ENCODE measurements at regions not wholly inside any gene's neighbourhood (a gene's known extent, or its start where the extent isn't known, plus 50 kb on each side); places are given as distances from the start of the nearest gene placed in this dataset.
"Not testable (repeated sequence)": the region's sequence is repeated elsewhere in the genome, so short reads cannot be mapped to it uniquely, and the experiment has no call there.

DNA sequence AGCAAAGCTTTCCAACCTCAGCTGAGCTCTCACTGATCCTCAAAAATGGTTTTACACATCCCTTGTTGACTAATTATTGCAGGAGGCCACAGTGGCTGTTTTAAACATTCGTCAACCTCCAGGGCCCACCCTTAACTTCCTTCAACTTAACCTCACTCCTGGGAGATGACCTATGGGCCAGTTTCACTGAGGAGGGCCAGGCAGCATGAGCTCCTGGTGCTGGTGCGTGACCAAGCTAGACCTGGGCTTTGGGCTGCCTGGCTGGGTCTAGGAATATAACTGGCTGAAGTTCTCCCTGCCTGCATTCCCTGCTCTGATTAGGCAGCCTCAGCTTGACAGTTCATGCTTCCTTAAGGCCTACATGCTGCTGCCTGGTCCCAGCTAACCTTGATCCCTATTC lies 273.7 kb upstream of the ATP11B start:
- TF ChIP-seq, protein P1, sequence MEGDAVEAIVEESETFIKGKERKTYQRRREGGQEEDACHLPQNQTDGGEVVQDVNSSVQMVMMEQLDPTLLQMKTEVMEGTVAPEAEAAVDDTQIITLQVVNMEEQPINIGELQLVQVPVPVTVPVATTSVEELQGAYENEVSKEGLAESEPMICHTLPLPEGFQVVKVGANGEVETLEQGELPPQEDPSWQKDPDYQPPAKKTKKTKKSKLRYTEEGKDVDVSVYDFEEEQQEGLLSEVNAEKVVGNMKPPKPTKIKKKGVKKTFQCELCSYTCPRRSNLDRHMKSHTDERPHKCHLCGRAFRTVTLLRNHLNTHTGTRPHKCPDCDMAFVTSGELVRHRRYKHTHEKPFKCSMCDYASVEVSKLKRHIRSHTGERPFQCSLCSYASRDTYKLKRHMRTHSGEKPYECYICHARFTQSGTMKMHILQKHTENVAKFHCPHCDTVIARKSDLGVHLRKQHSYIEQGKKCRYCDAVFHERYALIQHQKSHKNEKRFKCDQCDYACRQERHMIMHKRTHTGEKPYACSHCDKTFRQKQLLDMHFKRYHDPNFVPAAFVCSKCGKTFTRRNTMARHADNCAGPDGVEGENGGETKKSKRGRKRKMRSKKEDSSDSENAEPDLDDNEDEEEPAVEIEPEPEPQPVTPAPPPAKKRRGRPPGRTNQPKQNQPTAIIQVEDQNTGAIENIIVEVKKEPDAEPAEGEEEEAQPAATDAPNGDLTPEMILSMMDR (conservative IDR thresholded peaks at IDR 0.05; ENCODE audit: control insufficient read depth, insufficient read depth, low read depth, low read length): no peak
- no peak overlapping the region for H3K4me3 ChIP-seq (ENCODE audit: control insufficient read depth, low read depth, low read length)
- no peak for DNase-seq (ENCODE audit: low read depth)

DNA sequence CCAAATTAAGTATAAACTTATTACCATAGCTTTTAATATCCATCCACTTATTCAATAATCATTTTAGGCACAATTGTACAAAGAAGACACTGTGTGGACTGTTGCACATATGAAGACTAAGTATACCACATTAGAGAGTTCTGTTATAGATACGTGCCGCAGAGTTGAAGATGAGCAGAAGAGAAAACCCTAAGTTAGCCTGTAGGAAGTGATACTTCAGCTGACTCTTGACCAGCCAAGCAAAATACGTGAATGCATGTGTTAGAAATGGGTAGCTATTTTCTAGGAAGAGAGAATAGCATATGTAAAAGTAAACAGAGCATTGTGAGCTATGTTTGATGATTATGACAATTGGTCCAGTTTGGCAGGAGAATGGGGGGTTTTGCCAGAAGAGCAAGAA lies 272.0 kb upstream of the ATP11B start:
- DNase-seq (ENCODE audit: low read depth): no peak
- TF ChIP-seq, protein P1 (conservative IDR thresholded peaks at IDR 0.05; ENCODE audit: control insufficient read depth, insufficient read depth, low read depth, low read length): no peak
- no peak overlapping the region for H3K4me3 ChIP-seq (ENCODE audit: control insufficient read depth, low read depth, low read length)

DNA sequence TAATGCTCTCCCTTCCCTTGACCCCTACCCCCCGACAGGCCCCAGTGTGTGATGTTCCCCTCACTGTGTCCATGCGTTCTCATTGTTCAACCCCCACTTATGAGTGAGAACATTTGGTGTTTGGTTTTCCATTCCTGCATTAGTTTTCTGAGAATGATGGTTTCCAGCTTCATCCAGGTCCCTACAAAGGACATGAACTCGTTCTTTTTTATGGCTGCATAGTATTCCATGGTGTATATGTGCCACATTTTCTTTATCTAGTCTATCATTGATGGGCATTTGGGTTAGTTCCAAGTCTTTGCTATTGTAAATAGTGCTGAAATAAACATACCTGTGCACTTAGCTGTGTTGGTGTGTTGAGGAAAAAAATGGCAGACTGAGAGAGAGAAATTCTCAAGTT lies 269.9 kb upstream of the ATP11B start:
- not testable (repeated sequence) for DNase-seq (ENCODE audit: low read depth); H3K4me3 ChIP-seq (ENCODE audit: control insufficient read depth, low read depth, low read length)

DNA sequence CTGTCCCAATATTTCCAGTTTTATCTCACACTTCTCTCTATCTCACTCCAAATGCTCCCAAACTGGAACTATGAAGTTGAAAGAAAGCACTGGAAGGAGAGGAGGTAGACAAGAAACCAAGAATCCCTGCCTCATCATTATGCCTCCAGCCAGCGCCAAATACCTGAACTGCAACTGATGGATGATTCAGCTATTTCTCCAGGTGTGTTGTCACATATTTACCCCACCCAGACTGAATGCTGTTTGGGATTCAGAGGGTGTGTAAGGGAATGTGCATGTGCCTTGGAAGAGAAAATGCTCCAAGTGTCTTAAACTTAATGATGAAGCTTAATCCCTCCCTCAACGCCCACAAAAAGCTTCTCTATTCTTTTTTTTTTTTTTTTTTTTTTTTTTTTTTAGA lies 269.5 kb upstream of the ATP11B start:
- no peak for DNase-seq (ENCODE audit: low read depth)
- TF ChIP-seq, protein P1 (conservative IDR thresholded peaks at IDR 0.05; ENCODE audit: control insufficient read depth, insufficient read depth, low read depth, low read length): no peak
- no peak overlapping the region for H3K4me3 ChIP-seq (ENCODE audit: control insufficient read depth, low read depth, low read length)

DNA sequence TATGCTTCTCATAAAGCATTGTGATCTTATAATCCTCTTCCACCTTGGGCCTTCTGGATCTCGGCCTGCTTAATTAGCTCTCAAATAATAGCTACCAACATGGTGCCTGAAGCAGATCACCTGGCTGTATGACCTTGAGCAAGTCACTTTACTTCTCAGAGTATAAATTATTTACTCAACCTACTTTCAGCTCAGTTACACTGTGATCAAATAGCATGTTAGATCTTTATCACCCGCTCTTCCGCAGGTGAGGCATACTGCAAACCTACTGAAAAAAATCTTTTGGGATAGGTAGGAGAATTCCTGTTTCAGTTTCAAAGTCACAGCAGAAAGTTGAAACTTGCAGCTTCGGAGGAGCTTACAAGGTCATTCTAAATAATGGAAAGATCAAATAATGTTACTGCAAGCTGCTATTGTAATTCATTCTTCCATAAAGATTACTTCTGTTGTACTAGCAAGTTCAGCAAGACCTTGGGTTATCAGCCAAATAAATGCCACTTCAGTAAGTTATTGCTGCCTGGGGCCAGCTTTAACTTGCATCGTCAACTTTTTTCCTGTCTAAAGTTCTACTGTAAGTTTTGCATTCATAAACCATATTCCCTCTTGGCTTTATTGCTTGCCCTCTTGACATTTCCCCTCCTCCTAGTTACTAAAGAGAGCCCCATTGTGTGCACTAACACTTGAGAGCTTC lies 268.4 kb upstream of the ATP11B start:
- DNase-seq (ENCODE audit: low read depth): no peak
- no peak overlapping the region for H3K4me3 ChIP-seq (ENCODE audit: control insufficient read depth, low read depth, low read length)
- TF ChIP-seq, protein P1 (conservative IDR thresholded peaks at IDR 0.05; ENCODE audit: control insufficient read depth, insufficient read depth, low read depth, low read length): no peak

DNA sequence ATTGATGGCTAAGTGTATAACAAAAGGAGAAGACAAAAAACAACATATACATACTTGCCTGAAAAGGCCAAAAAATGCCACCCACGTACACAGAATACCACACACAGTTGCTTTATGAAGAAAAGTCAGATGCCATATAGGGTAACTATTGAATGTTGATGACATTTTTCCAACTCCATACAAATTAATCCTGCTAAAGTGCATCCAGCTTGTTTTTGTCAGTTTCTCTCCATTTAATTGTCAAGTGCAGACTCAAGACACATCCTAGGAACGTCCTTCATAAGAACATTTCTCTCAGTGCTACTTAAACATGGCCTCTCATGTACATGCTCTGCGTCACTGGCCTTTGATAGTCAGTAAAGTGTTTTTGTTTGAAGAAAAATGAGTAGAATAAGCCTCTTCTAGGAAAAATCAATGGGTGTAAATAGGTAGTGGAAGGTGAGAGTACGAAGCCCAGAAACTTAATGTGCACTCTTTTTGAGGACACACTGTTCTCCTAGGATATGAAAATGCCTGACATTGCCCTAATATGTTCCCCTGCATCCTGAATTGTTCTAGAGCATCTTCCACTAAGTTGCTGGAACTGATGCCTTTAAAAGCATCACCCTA lies 267.4 kb upstream of the ATP11B start:
- no peak overlapping the region for H3K4me3 ChIP-seq (ENCODE audit: control insufficient read depth, low read depth, low read length)
- DNase-seq (ENCODE audit: low read depth): no peak
- TF ChIP-seq, protein P1 (conservative IDR thresholded peaks at IDR 0.05; ENCODE audit: control insufficient read depth, insufficient read depth, low read depth, low read length): no peak

DNA sequence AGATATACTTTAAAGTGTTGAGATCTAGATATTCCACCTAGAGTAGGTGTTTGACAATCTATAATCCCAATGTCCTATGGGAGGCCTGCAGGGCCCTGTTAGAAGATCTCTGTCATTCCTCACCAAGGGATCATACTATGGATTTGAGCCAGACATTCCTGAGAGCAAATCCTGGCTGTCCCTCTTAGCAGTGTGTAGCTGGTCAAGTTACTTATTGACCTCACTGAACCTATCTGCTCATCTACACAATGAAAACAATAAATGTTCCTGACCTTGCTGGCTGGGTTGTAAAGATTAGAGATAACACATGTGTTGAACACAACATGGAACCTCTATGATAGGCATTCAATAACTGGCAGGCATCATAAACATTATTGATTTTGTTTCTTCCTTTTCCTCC lies 265.6 kb upstream of the ATP11B start:
- TF ChIP-seq, protein P1 (conservative IDR thresholded peaks at IDR 0.05; ENCODE audit: control insufficient read depth, insufficient read depth, low read depth, low read length): no peak
- DNase-seq (ENCODE audit: low read depth): no peak
- H3K4me3 ChIP-seq (ENCODE audit: control insufficient read depth, low read depth, low read length): no peak overlapping the region

Data from fibroblast of mammary gland (primary cell).